ENCODE measurements at regions not wholly inside any gene's neighbourhood (a gene's known extent, or its start where the extent isn't known, plus 50 kb on each side); places are given as distances from the start of the nearest gene placed in this dataset.

DNA sequence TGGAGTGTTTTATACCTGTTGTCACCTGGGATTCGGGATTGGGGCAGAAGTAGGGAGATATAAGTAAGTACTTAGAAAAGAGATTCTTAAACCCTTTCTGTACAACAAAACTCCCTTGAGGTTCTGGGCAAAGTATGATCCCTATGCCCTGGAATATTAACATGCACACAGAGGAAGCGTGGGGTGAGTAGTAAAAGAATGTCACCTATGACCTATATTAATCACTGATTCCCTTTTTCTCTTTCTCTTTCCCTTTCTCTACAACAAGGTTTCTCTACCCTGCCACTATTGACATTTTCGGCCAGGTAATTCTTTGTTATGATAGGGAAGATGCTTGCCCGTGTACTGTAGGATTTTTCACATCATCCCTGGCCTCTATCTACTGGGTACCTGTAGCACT lies 209.7 kb upstream of the PLET1 start:
- no peak overlapping the region for H3K4me3 ChIP-seq (ENCODE audit: low read length)
- no peak overlapping the region for H3K9ac ChIP-seq (ENCODE audit: low read depth, low read length)
- H3K4me1 ChIP-seq (ENCODE audit: insufficient read depth, low read length), result no peaks in the 10 kb centered on the region
- H3K9me3 ChIP-seq (ENCODE audit: insufficient read depth, low read depth, low read length), result no peaks in the 10 kb centered on the region
- H3K27ac ChIP-seq (ENCODE audit: low read length), result no peak overlapping the region
- peaks cover 20% of the 10 kb centered on the region for H3K27me3 ChIP-seq (ENCODE audit: insufficient read depth, low read length)
- no peaks in the 10 kb centered on the region for H3K36me3 ChIP-seq (ENCODE audit: insufficient read depth, low read depth, low read length)

DNA sequence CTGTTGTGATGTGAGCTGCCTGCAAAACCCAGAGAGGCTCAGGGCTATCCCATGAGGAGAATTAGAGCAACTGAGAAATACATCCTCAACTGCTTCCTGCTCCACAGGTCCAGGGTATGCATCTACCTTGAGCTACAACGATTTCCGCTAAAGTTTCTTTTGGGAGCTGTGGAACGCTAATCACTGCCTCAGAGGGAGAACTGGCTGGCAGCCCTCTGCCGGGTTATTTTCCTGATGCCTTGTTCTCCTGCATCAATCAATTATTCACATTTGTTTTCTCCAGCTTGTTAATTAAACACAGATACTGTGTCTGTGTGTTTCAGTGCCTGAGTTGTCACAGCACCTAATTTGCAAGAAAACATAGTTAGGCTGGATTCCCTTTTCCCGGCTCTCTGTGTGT lies 211.1 kb upstream of the PLET1 start:
- Histone ChIP-seq H3K36me3 (ENCODE audit: insufficient read depth, low read depth, low read length) (no peaks in the 10 kb centered on the region), H3K9ac (ENCODE audit: low read depth, low read length) (no peak overlapping the region), H3K4me1 (ENCODE audit: insufficient read depth, low read length) (no peaks in the 10 kb centered on the region), H3K4me3 (ENCODE audit: low read length) (no peak overlapping the region), H3K9me3 (ENCODE audit: insufficient read depth, low read depth, low read length) (no peaks in the 10 kb centered on the region), H3K27ac (ENCODE audit: low read length) (no peak overlapping the region), H3K27me3 (ENCODE audit: insufficient read depth, low read length) (peaks cover 33% of the 10 kb centered on the region)

DNA sequence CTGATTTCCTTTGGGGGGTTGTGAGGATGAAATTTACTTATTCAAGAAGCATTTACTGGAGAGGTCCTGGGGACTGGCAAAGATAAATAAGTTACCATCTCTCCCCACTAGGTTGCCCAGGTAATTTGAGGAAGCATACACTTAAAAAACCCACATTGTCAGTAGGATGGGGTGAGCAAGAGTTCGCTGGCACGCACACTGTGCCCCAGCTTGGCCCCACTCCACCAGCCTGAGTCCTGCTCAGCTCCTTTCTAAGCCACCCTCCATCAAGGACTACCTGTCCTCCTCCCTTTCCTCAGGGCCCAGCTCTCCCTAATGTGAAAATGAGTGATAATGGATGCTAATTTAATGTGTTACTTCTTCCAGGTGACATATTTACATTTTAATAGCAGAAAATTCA lies 216.5 kb upstream of the PLET1 start:
- H3K27ac ChIP-seq (ENCODE audit: low read length), result no peak overlapping the region
- H3K27me3 ChIP-seq (ENCODE audit: insufficient read depth, low read length), result peaks cover 69% of the 10 kb centered on the region
- no peak overlapping the region for H3K4me3 ChIP-seq (ENCODE audit: low read length)
- no peaks in the 10 kb centered on the region for H3K4me1 ChIP-seq (ENCODE audit: insufficient read depth, low read length)
- no peaks in the 10 kb centered on the region for H3K9me3 ChIP-seq (ENCODE audit: insufficient read depth, low read depth, low read length)
- no peaks in the 10 kb centered on the region for H3K36me3 ChIP-seq (ENCODE audit: insufficient read depth, low read depth, low read length)
- no peak overlapping the region for H3K9ac ChIP-seq (ENCODE audit: low read depth, low read length)

DNA sequence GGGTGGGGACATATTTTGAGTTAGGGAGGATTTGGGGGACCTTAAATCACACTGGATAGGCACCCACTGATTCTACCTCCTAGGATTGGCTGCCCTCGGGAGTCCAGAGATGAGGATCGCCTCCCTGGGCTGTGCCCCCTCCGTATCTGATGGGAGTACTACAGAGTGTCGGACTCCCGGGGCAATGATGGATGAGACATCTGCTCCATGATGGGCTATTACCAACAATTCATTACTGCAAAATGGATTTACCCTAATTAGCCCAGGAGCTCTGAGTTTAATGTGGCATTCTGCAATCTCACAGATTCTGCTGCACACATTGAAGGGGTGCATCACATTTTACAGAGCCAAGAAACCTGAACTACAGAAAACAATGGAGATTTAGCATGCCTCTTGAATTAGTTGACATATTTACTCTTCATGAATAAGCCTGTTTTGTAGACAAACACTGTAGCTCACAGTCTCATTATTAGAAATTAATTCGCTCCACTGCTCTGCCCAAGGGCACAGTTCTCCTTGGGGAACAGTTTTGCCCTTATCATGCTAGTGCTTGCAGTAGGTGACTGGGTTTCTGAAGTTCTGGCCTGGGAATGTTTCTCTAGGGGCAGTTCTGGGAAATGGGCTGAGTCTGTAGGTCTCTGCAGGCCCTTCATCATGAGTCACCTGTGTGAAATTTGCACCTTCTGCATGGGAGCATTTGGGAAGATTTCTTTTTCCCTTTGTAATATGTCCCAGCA lies 217.1 kb upstream of the PLET1 start:
- Histone ChIP-seq H3K9me3 (ENCODE audit: insufficient read depth, low read depth, low read length) (no peaks in the 10 kb centered on the region), H3K4me3 (ENCODE audit: low read length) (no peak overlapping the region), H3K9ac (ENCODE audit: low read depth, low read length) (no peak overlapping the region), H3K27ac (ENCODE audit: low read length) (no peak overlapping the region), H3K4me1 (ENCODE audit: insufficient read depth, low read length) (no peaks in the 10 kb centered on the region), H3K27me3 (ENCODE audit: insufficient read depth, low read length) (peaks cover 69% of the 10 kb centered on the region), H3K36me3 (ENCODE audit: insufficient read depth, low read depth, low read length) (no peaks in the 10 kb centered on the region)

DNA sequence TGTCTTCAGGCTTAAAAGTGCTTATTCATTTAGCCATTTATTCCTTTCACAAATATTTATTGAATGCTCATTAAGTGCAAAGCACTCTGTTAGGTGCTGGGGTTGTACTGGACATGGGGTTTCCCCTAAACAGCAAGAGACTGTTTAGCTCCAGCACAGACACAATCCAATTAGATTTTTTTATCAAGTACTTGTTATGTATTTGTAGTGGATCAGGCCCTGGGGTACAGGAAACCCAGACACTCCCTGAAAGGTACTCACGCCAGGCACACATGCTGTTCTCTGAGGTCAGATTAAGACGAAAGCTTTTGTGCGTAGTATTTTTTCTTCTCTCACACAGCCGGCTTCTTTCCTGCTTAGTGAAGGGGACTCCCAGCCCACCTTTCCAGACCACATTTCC lies 218.1 kb upstream of the PLET1 start:
- Histone ChIP-seq H3K9me3 (ENCODE audit: insufficient read depth, low read depth, low read length) (no peaks in the 10 kb centered on the region), H3K27me3 (ENCODE audit: insufficient read depth, low read length) (peaks cover 64% of the 10 kb centered on the region), H3K27ac (ENCODE audit: low read length) (no peak overlapping the region), H3K4me3 (ENCODE audit: low read length) (no peak overlapping the region), H3K4me1 (ENCODE audit: insufficient read depth, low read length) (no peaks in the 10 kb centered on the region), H3K9ac (ENCODE audit: low read depth, low read length) (no peak overlapping the region), H3K36me3 (ENCODE audit: insufficient read depth, low read depth, low read length) (no peaks in the 10 kb centered on the region)

DNA sequence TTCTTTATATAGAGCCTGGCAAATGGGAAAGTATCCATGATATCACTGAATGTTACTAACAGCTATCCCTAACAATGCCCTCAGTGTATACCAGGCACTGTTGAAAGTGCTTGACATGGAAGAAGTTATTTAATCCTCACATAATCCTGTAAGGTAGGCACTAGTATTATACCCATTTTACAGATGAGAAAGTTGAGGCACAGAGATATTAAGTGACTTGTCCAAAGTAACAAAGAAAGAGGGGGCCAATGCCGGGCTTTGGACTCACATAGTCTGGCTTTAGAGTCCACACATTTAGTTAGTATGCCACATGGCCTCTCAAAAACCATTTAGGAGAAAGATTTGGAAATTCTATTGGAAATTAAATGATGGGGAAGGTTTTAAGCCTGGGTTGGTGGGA lies 220.8 kb upstream of the PLET1 start:
- Histone ChIP-seq H3K9ac (ENCODE audit: low read depth, low read length) (no peak overlapping the region), H3K27me3 (ENCODE audit: insufficient read depth, low read length) (peaks cover 39% of the 10 kb centered on the region)

DNA sequence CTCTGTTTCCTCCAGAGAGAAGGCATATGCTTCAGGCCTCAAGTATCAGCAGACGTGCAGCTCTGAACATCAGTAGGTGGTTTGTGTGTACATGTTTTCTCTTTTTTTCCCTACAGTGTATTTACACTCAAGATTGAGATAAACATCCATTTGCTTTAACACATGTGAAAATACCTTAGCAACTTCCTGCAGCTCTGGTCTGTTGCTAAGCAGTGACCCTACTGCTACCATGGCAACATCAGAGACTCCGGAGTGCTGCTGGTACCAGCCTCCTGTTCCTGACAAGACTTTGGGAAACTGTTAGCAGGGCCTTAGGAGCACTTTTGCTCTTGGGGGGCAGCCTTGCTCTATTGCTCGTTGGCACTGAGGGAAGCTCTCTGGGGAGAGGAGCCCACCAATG lies 221.2 kb upstream of the PLET1 start:
- H3K27ac ChIP-seq (ENCODE audit: low read length), result no peak overlapping the region
- no peak overlapping the region for H3K9ac ChIP-seq (ENCODE audit: low read depth, low read length)
- no peaks in the 10 kb centered on the region for H3K9me3 ChIP-seq (ENCODE audit: insufficient read depth, low read depth, low read length)
- no peaks in the 10 kb centered on the region for H3K36me3 ChIP-seq (ENCODE audit: insufficient read depth, low read depth, low read length)
- no peaks in the 10 kb centered on the region for H3K4me1 ChIP-seq (ENCODE audit: insufficient read depth, low read length)
- peaks cover 34% of the 10 kb centered on the region for H3K27me3 ChIP-seq (ENCODE audit: insufficient read depth, low read length)
- no peak overlapping the region for H3K4me3 ChIP-seq (ENCODE audit: low read length)

More for the DNA sequence above, 220.8 kb upstream of the PLET1 start:
- H3K4me3 ChIP-seq (ENCODE audit: low read length), result no peak overlapping the region
- no peaks in the 10 kb centered on the region for H3K36me3 ChIP-seq (ENCODE audit: insufficient read depth, low read depth, low read length)
- no peaks in the 10 kb centered on the region for H3K9me3 ChIP-seq (ENCODE audit: insufficient read depth, low read depth, low read length)
- H3K27ac ChIP-seq (ENCODE audit: low read length), result no peak overlapping the region
- no peaks in the 10 kb centered on the region for H3K4me1 ChIP-seq (ENCODE audit: insufficient read depth, low read length)

DNA sequence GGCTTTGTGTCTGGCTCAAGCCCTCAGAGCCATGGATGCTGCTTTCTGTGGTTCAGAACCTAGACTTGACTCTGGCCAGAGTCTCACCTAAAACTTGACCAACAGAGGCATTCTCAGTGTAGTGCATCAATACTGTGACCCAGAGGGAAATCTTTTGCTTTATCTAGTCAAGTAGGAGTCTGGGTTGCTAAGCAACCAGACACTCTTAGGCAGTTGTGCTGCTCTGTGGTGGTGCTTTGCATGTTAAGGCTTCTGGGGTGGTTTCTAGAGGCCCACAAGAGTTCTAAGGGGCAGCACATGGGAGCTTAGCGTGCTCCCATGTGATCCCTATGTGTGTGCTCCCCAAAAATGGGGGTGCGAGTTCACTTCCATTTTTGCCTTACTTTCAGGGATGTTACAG lies 224.6 kb upstream of the PLET1 start:
- no peaks in the 10 kb centered on the region for H3K36me3 ChIP-seq (ENCODE audit: insufficient read depth, low read depth, low read length)
- H3K27me3 ChIP-seq (ENCODE audit: insufficient read depth, low read length), result peaks cover 5% of the 10 kb centered on the region; the same call in 1 of the 2 replicates
- no peak overlapping the region for H3K4me3 ChIP-seq (ENCODE audit: low read length)
- no peak overlapping the region for H3K9ac ChIP-seq (ENCODE audit: low read depth, low read length)
- H3K4me1 ChIP-seq (ENCODE audit: insufficient read depth, low read length), result no peaks in the 10 kb centered on the region
- no peaks in the 10 kb centered on the region for H3K9me3 ChIP-seq (ENCODE audit: insufficient read depth, low read depth, low read length)
- no peak overlapping the region for H3K27ac ChIP-seq (ENCODE audit: low read length)

DNA sequence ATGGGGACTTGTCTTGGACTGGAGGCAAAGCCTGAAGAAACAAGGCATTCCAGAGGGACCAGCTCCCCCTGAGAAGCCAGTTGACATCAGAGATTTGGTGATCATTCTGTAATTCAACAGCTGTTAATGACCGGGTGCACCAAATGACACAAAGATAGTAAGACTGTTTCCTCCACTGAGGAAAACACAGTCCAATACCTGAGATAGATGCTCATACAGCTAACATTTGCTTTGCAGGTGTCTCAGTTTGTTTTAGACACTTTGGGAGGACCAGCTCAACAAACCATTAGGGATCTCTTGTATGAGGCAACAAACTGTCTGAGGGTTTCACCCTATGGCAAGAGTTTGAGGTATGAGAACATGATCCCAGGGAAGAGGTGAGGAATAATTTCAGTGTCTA lies 237.2 kb upstream of the PLET1 start:
- Histone ChIP-seq H3K4me3 (ENCODE audit: low read length) (no peak overlapping the region), H3K27ac (ENCODE audit: low read length) (no peak overlapping the region), H3K9me3 (ENCODE audit: insufficient read depth, low read depth, low read length) (no peaks in the 10 kb centered on the region), H3K4me1 (ENCODE audit: insufficient read depth, low read length) (no peaks in the 10 kb centered on the region), H3K36me3 (ENCODE audit: insufficient read depth, low read depth, low read length) (no peaks in the 10 kb centered on the region), H3K27me3 (ENCODE audit: insufficient read depth, low read length) (no peaks in the 10 kb centered on the region), H3K9ac (ENCODE audit: low read depth, low read length) (no peak overlapping the region)

DNA sequence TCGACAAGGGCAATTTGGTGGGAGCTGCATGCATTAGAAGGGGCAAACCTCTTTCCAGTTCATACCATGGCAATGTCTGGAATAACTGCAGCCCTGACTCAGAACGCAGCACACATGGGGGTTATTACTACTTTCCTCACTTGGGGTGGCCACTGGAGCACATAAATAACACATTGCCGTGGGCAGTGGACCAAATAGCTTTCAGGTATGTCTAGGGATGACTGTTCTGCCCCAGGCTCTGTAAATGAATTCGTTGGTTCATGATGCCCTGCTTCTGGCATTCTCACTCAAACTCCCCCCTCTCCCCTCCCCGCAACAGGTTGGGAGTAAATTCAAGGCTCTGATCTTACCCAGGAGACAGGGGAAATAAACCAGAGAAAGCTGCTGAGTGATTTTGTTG lies 238.0 kb upstream of the PLET1 start:
- H3K9me3 ChIP-seq (ENCODE audit: insufficient read depth, low read depth, low read length), result no peaks in the 10 kb centered on the region
- no peak overlapping the region for H3K9ac ChIP-seq (ENCODE audit: low read depth, low read length)
- H3K27ac ChIP-seq (ENCODE audit: low read length), result no peak overlapping the region
- no peaks in the 10 kb centered on the region for H3K4me1 ChIP-seq (ENCODE audit: insufficient read depth, low read length)
- no peaks in the 10 kb centered on the region for H3K27me3 ChIP-seq (ENCODE audit: insufficient read depth, low read length)
- no peak overlapping the region for H3K4me3 ChIP-seq (ENCODE audit: low read length)
- no peaks in the 10 kb centered on the region for H3K36me3 ChIP-seq (ENCODE audit: insufficient read depth, low read depth, low read length)

DNA sequence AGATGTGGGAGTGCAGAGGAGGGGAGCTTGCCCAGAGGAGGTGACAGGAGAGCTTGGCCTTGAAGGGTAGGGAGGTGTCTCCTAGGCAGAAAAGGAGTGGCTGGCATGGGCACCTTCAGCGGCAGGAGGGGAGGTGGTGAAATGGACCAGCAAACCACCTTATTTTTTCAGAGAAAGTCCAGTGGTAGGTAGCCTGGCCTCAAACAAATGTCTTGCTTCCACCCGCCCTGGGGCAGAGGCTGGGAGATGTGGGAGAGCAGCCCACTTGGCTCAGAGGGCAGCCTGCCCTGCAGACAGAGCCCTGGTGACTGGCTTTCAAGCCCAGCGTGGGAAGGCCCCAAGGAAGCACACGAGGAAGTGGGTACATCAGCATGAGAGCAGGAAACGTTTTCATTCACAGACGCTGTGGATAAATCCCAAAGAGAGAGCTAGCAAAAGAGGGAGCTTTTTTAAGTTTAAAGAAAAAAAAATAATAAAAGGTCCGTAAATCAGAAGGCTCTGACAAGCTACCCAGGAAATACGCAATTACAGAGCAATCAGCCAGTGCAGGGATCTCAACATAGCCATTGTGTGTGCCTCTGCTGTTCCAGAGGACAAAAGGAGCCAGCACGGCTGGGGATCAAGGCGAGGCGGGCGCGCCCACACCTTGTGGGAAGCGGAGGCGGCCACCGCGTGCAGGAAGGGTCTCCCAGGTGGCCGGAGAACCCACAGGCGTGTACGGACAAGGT lies 238.7 kb upstream of the PLET1 start:
- H3K4me3 ChIP-seq (ENCODE audit: low read length), result no peak overlapping the region
- no peaks in the 10 kb centered on the region for H3K36me3 ChIP-seq (ENCODE audit: insufficient read depth, low read depth, low read length)
- no peaks in the 10 kb centered on the region for H3K9me3 ChIP-seq (ENCODE audit: insufficient read depth, low read depth, low read length)
- no peaks in the 10 kb centered on the region for H3K4me1 ChIP-seq (ENCODE audit: insufficient read depth, low read length)
- H3K27ac ChIP-seq (ENCODE audit: low read length), result no peak overlapping the region
- H3K27me3 ChIP-seq (ENCODE audit: insufficient read depth, low read length), result no peaks in the 10 kb centered on the region
- H3K9ac ChIP-seq (ENCODE audit: low read depth, low read length), result no peak overlapping the region

DNA sequence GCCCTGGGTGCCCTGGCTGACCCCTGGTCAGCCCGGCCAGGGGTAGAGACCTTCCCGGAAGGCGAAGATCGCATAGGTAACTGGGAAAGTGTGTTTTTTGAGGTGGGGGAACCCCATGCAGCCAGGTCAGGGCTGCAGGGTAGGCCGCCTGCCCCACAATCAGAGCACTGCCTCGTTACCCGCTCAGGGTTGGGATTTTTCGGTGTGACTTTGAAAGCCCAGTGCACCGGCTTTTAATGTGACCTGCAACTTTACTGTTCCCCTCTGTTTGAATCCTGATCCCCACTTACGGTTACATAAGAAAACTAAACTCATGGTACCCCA lies 239.2 kb upstream of the PLET1 start:
- Histone ChIP-seq H3K36me3 (ENCODE audit: insufficient read depth, low read depth, low read length) (no peaks in the 10 kb centered on the region), H3K4me3 (ENCODE audit: low read length) (no peak overlapping the region), H3K9me3 (ENCODE audit: insufficient read depth, low read depth, low read length) (no peaks in the 10 kb centered on the region), H3K9ac (ENCODE audit: low read depth, low read length) (no peak overlapping the region), H3K27ac (ENCODE audit: low read length) (no peak overlapping the region), H3K27me3 (ENCODE audit: insufficient read depth, low read length) (no peaks in the 10 kb centered on the region), H3K4me1 (ENCODE audit: insufficient read depth, low read length) (no peaks in the 10 kb centered on the region)

All from iPS-20b (cell line).